ENCODE measurements at regions not wholly inside any gene's neighbourhood (a gene's known extent, or its start where the extent isn't known, plus 50 kb on each side); places are given as distances from the start of the nearest gene placed in this dataset.
"Not testable (repeated sequence)": the region's sequence is repeated elsewhere in the genome, so short reads cannot be mapped to it uniquely, and the experiment has no call there.

DNA sequence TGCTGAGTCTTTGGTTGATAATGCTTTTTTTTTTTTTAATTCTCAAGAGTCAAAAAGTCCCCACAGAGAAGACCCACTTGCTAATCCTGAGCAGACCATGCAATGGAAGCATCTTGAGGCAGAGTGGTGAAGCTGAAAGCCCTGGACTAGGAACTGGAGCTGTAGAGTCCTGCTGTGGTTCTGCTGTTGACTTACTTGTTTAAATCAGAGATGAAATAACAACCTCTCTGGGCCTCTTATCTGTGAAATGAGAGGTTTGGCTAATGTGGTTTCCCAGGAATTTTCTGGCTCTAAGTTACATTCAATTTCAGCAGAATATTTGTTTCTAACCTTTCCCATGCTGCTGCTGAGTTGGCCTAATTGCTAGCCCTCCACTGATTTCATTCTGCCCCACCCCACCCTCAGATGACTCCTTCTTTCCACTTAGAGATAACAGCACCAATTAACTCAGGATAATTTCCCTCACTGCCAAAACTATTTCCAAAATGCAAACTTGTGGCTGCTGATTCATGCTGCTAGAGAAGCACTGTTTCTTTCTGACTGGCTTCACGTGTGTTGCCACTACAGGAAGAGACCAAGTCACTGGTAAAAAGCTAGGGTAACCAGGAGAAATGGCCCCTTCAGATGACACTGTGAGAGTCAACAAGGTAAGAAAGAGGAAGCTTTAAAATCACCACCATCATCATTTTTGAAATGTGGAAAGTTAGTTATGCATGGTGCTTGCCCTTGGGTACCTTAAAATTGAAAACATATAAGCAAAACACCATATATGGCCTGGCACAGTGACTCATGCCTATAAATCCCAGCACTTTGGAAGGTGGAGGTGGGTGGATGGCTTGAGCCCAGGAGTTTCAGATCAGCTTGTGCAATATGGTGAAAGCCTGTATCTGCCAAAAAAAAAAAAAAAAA, 326.4 kb downstream of the DCHS2 start:
- peak; percentile 43 for DNase-seq (ENCODE audit: low spot score)

DNA sequence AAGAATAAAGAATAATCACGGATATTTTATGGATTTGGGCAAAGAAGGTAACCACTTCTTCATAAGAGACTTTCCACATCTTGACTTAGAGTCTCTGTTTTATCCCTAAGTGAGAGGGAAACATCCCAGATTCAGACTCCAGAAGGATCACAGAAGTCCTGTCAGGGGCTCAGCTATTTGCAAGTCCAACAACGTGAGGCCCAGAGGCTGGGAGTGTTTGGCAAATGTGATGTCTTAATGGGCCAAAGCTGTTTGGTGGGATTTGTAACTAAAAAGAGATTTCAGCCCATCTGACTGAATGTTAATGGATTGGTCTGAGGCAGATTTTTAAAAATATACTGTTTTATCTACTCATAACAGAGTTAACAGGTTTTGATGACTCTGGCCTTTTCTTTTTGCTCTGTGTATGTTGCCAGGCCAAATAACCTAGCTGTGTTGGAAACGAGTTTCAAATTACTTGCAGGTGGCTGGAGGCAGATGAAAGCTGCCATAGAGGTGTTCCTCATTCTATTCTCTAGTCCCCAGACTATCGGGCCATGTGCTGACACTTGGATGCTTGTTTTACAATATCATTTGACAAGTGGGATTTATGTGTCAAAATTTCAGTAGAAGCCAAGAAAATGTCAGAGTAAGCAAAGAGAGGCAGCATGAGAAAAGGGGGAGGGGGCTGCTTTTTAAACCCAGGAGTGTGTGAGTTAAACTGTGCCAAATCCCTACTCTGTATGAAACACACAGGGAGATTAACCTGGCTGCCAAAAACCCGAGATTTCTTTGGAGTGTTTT, 330.9 kb downstream of the DCHS2 start:
- DNase-seq (ENCODE audit: low spot score), result peak; percentile 97

DNA sequence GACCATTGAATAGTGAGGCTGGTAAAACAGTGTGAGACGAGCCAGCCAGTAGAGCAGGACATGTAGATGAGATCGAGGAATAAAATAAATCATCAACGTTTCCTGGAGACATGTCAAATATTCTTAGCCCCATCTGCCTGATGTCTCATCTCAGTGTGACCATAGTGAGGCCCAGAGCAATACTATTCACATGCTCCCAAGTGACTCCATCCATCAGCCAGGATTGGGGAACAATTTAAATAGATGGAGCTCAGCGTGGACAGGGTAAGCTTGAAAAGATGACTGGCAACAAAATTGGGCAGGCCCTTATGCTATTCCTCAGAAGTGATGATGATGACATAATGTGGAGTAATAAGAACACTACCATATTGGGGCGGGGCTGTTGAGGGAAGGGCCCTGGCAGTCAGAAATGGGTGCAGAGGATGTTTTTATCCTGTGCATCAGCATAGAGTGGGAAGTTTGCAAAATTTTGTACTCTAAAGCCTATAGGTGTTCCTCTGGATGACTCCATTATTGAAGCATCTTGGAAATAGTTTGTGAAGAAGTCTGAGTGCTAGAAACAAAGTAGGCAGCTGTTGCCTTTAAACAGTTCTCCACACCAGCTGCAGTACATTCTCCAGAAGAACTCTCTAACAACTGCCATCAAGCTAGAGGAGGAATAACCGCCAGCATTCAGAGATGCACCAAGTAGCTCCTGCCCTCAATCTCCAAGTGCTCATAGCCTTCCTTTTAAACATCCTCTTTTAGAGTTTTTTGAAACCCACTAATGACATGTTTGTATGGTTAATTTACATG, 333.0 kb downstream of the DCHS2 start:
- no peak for DNase-seq (ENCODE audit: low spot score)

DNA sequence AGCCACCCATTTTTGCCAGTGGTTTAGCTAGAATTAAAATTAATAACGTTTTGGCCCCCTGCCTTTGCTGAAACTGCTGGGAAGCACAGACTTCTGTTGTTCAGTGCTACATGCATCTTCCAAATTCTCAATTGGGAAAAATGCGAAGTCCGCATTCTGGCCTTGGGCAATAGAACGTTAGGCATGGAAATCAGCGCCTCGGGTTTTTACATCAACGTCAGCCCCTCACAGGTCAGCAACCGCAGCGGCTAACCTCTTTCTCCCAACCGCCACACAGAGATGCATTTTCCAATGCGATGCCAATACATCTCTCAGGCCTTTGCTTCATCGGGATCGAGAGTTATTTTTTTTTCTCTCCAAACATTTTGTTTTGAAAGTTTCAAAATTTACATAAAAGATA, 339.1 kb downstream of the DCHS2 start:
- DNase-seq (ENCODE audit: low spot score), result no peak

DNA sequence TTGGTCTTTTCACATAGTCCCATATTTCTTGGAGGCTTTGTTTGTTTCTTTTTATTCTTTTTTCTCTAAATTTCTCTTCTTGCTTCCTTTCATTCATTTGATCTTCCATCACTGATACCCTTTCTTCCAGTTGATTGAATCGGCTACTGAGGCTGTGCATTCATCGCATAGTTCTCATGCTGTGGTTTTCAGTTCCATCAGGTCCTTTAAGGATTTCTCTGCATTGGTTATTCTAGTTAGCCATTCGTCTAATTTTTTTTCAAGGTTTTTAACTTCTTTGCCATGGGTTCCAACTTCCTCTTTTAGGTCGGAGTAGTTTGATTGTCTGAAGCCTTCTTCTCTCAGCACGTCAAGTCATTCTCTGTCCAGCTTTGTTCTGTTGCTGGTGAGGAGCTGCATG, 342.4 kb downstream of the DCHS2 start:
- not testable (repeated sequence) for DNase-seq (ENCODE audit: low spot score)

DNA sequence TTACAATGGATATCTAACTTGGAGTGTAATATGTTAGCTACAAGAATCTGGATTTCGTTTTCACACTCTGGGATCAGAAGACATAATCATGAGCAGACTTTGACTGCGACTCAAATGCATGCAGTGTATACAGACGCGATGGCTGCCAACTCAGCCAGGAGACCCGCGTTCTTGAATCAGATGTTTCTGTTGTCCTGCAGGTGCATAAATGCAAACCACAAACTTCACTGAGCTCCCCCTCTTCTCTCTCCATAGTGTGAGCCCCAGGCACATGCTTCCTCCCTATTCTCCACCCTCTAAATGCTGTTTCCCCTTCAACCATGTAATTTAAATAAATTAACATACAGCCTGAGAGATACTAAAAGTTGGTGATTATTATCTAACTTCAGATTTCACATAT, 347.9 kb downstream of the DCHS2 start:
- no peak for DNase-seq (ENCODE audit: low spot score)

DNA sequence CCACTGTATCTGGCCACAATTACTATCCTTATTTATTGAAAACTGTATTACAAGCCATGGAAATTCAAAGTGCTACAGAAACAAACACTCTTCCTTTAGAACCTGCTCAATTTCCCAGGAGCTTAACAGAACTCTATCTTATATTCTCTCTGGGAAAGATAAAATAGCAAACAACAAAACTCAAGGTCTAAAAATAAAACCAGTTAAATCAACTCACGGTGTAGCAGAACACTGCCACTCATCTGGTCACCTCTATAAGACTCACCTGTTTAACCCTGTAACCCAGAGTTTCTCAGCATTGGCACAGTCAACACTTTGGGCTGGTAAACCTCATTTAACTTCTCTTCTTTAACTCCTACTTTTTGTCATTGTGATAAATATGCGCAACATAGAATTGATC, 348.9 kb downstream of the DCHS2 start:
- no peak for DNase-seq (ENCODE audit: low spot score)

DNA sequence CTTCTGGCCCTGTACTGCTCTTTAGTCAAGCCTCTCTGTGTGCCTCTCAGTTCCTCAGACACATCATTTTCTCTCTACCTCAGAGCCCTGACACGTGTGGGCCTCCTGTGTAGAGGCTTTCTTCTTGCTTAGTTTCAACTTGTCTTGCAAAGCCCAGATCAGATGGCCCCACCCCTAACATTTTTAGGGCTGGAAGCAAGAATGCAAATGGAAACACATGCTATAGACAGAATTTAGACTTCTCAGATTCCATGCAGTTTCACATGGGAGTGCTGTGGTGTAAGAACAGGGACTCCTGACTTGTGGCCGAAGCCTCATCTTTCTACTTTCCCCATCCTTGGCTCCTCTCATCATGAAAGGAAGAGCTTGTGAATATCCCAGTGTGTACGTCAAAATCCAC, 350.7 kb downstream of the DCHS2 start:
- DNase-seq (ENCODE audit: low spot score), result peak; percentile 17

DNA sequence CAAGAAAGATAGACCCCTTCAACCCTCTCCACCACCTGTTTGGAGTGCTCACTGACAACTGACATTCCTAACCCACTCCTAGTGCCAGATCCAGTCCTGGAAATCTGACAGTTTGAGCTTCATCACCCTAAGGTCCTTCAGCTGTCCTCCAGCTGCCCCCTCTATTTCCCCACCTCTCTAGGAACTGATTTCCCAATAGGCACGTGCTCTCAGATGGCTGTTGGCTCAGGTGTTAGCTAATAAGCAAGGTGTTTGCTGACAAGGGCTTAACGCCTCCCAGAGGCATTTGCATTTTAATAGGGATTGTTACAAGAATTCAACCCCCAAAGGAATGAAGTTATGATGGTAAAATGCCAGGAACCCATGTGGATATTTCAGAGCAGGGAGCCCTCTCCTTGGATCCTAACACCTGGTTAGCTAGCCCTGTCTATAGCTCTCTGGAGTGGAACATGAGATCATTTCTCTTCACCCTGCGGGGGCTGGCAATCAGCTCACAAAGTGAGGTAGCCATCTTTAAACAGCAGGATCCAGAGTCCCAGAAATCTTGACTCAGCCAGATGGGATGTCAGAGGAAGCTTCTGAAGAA, 348.5 kb upstream of the SFRP2 start:
- DNase-seq (ENCODE audit: low spot score), result no peak

DNA sequence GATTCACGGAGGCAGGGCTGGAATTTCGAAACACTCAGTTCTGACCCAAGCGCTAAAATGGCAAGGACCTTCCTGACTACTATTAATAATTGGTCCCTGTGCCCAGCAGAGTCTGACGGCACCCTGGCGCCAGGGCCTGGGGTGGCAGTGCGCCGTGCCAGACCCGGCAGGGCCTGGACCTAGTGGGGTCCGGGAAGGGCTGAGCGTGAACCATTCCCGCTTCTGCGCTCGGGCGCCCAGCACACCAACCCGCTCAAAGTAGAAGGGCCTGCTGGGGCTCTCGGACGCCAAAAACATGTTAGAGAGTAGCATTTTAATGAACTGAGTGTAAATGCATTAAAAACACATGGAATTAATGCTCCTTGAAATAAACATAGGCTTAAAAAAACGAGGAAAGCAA, 346.7 kb upstream of the SFRP2 start:
- DNase-seq (ENCODE audit: low spot score), result no peak

DNA sequence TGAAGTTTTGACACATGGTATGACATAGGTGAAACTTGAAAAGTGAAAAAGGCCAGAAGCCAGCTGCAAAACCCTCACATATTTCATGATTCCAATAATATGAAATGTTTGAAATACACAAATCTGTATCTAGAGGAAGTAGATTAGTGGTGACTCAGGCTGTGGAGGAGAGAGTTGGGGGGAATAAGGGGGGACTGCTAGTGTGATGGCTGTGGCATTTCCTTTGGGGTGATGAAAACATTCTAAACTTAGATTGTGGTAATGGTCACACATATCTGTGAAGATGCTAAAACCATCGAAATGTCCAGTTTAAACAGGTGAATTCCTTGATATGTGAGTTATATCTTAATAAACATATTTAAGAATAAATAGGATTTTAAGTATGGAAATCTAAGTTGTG, 343.5 kb upstream of the SFRP2 start:
- no peak for DNase-seq (ENCODE audit: low spot score)

DNA sequence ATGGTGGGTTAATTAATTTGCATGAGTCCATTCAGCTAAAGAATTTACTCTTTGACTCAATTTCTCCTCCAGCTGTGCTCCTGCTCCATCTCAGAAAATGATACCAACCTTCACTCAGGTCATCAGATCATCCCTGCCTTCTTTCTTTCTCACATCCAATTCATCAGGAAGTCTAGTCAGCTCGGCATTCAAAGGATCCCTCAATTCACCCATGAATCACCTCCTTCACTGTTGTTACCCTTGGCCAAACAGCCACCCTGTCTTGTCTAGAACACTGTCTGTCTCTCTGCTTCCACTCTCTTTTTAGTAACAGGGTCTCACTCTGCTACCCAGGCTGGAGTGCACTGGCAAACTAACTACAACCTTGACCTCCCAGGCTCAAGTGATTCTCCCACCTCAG, 337.4 kb upstream of the SFRP2 start:
- no peak for DNase-seq (ENCODE audit: low spot score)

DNA sequence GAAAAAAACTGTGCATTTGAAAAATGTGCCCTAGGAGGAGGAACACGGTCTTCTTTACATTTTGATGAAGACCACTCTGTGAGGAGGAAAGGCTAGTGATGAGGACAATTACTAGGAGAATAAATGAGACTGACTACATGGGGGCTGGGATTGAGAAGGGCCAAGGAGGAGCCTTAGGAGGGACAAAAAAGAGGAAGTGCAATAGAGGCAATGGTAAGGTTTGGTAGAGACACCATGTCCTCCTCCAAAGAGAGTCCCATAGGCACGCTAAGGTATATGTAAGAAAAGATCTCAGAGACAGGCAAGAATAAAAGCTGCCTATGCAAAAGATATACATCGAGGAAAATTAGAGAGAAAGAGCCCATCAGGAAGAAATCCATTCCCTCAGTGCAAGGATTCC, 336.5 kb upstream of the SFRP2 start:
- no peak for DNase-seq (ENCODE audit: low spot score)

DNA sequence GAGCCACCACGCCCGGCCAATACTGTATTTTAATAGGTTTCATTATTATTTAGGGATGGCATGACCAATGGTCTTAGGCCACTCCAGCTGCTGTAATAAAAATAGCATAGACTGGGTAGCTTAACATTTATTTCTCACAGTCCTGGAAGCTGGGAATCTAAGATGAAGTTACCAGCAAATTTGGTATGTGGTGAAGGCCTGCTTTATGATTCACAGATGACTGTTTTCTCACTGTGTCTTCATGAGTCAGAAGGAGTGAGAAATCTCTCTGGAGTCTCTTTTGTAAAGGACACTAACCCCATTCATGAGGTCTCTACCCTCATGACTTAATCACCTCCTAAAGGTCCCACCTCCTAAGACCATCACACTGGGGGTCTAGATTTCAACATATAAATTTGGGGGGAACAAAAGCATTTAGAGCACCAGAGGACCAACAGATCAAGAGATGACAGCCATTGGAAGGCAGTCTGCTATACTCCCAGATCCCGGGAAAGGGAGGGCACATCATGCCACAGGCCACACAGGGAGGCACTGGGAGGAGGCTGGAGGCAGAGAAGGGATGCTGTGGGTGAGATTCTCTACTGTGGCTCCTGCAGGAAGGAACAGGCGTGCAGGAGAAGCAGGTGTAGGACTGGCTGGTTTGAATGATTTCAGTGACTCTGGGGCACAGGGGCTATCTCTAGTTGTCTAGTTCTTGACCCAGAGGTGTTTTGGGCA, 335.8 kb upstream of the SFRP2 start:
- DNase-seq (ENCODE audit: low spot score), result no peak

DNA sequence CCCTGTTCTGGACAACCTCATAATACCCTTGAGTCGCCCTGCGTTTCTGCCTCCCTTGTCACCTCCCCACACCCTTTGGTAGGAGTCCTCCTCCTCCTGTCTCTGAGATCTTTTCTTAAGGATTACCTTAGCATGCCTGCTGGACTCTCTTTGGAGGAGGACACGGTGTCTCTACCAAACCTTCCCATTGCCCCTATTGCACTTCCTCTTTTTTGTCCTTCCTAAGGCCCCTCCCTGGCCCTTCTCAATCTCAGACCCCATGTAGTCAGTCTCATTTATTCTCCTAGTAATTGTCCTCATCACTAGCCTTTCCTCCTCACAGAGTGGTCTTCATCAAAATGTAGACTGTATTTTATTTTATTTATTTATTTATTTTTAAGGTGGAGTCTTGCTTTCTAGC, 335.0 kb upstream of the SFRP2 start:
- DNase-seq (ENCODE audit: low spot score), result no peak

DNA sequence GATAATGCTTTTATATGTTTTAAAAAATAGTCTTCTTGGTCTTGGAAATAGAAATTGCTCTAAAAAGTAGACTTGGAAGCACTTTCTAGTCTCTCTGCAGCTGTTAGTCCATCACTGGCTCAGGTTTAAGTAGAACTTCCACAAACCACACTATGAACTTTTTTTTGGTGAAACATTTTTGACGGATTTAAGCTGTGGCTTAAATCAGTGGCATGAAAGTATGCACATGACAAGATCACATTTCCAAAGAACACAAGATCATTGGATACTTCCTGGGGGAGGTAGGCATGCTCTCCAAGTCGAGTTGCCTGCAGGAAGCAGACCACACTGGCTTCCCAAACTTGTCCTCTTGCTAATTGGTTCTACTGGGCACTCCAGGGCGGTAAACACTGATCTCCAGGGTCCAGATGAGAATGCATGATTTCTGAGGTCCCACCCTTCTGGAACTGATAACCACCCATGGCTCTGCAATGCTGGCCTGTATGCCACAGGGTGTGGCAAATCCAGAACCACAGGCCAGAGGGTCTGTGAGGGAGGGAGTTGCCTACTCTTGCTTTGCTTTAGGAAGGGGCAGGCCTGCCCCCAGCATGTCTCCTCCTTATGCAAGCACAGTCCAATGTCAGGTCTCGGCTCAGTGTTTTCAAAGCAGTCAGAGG, 331.9 kb upstream of the SFRP2 start:
- no peak for DNase-seq (ENCODE audit: low spot score)

DNA sequence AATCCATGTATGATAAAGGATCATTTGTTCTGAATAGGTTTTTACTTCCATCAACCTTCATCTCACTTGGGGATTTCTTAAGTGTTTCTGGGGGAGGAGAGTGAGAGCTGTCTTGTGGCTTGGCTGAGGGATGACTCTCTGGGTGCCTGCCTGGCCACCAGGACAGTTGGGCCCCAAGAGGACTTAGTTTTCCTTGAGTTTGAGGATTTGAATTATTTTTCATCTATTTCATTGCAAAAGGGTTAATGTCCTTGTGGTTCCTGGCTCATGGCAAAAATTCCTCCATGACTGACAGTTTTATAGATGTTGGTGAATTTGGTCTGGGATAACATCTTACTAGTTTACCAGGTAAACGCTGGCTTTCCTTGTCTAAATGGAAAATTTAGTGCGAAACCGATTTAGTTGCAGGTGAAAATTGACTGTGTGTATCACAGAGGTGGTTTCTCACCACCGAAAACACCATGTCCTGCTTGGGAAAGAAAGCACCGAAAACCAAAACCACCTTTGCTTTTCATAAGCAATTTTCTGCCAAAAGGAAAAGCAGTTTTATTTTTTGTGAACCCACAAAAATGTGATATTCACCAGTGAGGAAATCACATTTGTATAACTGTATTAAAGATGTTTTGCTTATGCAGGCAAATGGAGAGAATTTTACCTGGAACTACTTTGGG, 331.3 kb upstream of the SFRP2 start:
- no peak for DNase-seq (ENCODE audit: low spot score)

DNA sequence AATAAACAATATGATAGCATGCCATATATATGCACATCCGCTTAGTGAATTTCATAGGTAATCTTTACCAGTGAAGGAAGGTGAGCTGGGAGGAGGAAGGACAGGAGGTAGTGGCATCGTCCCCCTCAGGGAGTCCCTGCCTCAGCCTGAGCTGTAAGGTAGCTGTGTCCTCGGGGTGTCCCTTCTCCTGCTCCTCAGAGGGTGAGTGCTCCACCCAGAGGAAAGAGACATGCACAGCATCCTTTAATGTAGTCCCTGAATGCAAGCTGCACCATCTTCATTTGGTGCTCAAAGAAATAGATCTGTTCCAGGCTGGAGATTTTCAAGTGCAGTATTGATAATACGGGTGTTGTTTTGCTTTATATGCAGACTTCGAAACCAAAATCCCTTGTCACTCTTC, 330.4 kb upstream of the SFRP2 start:
- no peak for DNase-seq (ENCODE audit: low spot score)

DNA sequence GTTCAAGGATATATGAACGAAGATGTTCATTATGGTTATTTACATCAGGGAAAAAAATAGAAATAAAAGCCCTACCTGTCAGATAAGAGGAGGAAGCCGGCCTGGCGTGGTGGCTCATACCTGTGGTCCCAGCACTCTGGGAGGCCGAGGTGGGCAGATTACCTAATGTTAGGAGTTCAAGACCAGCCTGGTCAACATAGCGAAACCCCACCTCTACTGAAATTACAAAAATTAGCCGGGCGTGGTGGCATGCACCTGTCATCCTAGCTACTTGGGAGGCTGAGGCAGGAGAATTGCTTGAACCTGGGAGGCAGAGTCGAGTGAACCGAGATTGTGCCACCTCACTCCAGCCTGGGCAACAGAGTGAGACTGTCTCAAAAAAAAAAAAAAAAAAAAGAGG, 328.8 kb upstream of the SFRP2 start:
- DNase-seq (ENCODE audit: low spot score), result not testable (repeated sequence)

DNA sequence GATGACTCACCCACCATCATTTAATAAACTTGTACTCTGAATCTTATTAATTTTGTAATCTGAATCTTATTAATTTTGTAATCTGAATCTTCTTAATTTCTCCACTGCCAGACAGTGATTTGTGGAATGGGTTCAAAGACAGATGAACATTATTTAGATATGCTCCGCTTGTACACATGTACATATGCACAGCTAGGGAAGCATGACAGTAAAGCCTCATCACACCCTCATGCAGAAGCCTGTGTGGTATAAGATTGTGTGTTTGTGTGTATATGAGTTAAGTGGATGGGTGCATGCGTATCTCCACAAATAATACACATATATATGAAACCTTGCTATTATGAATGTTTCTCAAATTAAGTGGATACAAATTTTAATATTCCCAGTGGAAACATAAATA, 318.5 kb upstream of the SFRP2 start:
- no peak for DNase-seq (ENCODE audit: low spot score)

Measured in umbilical cord (tissue), 1 donor.